Colon (tissue), 2 donors: ENCODE measurements at regions not wholly inside any gene's neighbourhood (a gene's known extent, or its start where the extent isn't known, plus 50 kb on each side); places are given as distances from the start of the nearest gene placed in this dataset.
"Not testable (repeated sequence)": the region's sequence is repeated elsewhere in the genome, so short reads cannot be mapped to it uniquely, and the experiment has no call there.

Experiments used
- FAIRE-seq: peaks from 2 replicates; lab custom pipeline; 2012; peaks lifted over from hg19 to GRCh38; lab: Jason Lieb, UNC
- donor health status: control.
- donor health status: control.

DNA sequence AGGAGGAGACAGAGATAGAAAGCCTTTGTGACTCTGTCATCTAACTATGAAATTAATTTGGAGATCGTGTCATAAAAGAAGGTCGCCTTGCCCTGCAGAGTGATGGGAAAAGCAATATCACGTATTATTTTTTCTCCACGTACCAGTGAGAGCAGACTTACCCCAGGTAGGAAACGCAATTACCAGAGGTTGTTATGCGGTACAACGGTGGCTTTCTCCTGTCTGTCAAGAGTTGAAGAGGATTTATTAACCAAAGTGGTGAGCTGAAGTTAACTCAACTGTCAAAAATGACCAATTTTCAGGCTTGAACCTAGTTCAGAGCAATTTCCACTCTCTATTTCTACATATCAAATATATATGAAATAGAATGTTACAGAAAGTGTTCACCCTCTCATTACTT, 282.6 kb upstream of the PFKP start:
- no peak for FAIRE-seq

DNA sequence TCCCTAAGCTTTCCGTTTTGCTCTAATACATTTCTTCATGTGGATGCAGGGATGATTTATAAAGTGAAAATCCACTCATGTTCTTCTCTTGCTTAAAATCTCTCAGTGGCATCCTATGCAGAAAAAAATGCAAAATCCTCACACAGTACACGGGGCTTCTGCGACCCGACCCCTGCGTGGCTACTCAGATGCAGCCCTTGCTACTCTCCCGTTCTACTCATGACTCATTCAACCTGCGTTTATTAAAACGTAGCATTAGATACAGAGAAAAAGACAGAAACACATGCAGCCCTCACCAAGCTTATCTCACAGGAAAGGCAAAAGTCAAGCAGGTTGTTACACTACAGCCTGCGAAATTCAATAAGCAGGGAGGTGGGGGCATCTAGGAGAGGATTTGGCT, 284.4 kb upstream of the PFKP start:
- no peak for FAIRE-seq

DNA sequence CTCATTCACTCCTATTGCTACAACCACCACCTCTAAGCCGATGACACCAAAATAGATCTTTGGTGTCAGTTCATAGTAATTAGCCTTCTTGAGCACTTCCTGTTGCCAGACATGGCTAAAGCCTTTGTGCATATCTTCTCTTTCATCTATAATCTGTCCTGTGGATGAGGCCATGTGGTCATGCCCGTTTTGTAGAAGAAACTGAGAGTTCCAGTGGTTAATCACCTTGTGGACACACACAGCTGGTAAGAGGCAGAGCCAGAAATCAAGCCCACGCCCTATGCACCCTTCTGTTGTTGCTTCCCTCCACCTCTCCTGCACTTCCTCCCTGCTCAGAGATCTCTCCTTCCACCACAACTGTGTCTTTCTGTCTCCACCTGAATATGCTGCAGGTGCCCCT, 285.1 kb upstream of the PFKP start:
- FAIRE-seq, result no peak

DNA sequence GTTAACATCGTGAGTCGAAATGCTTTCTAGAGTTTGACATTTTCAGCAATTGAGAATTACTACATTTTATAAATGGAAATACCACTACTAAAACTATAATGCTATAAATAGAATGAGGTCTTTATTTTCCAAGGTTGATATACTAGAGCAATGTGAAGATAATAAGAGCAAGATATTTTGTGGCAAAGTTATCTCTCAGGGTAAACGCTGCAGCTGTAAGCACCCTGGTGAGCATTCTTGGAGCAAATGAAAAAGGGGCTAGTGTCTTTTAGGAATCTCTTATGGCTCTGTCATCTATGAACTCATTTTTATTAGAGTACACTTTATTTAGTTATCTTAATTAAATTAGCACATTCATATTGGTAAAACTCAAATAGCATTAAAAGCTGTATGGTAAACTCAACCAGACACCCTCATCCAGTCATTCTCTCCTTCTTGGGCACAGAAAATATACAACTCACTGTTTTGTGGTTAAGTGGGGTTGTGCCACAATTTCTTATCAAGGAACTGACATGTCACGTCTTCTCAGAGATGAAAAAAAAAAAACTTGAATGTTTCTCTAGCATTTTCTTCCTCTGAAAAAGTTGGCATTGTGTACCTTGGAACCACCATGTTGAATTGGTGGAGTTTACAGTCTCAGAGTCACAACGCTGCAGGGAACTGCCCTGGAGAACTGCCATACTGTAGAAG, 289.5 kb upstream of the PFKP start:
- no peak for FAIRE-seq

DNA sequence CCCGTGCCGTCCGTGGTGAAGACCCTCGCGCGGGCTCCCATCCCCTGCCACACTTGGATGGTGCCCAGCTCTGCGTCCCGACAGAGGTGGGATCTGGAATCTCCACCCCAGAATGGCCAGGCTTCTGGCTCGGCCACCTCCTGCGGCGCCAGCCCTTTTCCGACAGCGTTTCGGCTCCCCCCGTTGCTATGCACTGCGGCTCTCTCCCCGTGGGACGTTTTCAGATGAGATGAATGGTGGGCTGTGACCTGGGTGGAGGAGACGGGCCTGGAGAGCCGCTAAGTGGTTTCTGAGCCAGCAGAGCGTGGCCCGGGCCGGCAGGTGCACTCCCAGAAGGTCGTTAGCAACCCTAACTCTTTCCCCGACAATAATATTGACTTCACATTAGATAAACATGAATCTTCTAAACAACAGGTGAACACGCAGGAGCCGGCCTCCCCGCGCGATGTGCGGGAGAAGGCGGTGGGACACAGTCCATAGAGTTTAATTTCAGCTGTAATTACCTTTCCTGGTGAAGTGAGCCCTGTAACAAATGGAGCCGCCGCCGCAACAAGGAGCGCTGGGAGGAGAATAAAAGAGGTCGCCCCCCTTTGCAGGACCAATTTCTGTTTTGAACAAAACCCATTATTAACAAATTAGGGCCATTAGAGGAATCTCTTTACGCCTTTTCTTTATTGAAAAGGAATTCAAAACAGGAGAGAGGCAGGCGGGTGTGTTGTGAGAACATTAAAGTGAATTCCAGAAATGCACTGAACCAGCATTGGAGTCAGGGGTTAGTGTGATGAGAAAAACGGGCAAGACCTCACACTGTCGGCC, 294.3 kb upstream of the PFKP start:
- no peak for FAIRE-seq

DNA sequence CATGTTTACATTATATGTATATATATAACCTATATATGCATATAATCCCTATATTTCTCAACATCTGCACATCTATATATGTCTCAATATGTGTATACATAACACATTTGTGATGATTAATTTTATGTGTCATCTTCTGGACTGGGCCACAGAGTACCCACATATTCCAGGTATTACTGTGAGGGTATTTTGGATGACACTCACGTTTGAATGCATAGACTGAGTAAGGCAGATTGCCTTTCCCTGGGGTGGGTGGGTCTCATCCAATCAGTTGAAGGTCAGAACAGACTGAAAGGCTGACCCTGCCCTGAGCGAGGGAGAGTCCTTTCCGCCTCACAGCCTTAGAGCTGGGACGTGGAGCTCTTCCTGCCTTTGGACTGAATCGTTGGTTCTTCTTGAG, 295.2 kb upstream of the PFKP start:
- no peak for FAIRE-seq

- FAIRE-seq, result not testable (repeated sequence)
These were observed 300.1 kb upstream of the PFKP start for GRCh38 chr10:2767293-2767692.

- no peak for FAIRE-seq
These were observed 305.4 kb upstream of the PFKP start for GRCh38 chr10:2761971-2762370.

DNA sequence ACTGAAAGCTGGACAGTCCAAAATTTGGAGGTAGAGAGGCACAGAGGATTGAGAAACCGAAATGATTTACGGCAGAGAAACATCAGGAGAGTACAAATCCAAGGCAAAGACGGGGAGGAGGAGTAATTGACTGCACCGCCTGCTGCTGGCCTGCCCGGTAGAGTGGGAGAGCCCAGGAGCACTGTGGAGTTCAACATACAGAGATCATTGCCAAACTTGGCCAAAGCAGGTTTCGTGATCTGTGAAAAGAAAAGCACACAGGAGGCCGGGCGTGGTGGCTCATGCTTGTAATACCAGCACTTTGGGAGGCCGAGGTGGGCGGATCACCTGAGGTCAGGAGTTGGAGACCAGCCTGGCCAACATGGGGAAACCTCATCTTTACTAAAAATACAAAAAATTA, 306.0 kb upstream of the PFKP start:
- no peak for FAIRE-seq

DNA sequence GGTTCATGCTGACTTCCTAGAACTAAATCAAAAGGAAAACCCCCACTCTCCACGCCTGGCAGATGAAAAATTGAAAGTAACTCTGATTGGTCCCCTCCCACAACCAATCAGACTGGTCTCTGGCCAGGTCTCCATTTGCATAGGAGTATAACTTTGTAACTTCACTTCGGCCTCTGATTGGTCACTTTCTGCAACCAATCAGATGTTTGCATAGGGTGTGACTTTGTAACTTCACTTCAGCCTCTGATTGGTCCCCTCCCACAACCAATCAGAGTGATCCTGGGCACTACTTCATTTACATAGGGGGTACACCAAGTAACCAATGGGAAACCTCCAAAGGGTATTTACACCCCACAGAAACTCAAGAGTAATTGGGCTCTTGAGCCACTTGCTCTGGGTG, 306.6 kb upstream of the PFKP start:
- FAIRE-seq, result no peak

DNA sequence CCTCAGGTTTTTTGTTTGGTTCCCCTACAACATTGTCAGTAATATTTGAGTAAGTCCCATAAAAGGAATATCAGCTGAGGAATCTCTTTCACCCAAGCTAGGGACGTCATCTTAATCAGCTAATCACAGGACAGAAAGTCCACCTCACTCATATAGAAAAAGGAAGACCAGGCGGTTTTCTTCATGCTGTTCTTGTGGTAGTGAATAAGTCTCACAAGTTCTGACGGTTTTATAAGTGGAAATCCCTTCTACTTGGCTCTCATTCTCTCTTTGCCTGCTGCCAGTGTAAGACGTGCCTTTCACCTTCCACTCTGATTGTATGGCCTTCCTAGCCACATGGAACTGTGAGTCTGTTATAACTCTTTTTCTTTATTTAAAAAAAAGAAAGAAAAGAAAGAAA, 308.1 kb upstream of the PFKP start:
- FAIRE-seq, result no peak

GRCh38 chr10:2754943-2755342, 312.4 kb upstream of the PFKP start:
- FAIRE-seq, result no peak

- no peak for FAIRE-seq
These were observed 319.1 kb upstream of the PFKP start for GRCh38 chr10:2748287-2748686.

- no peak for FAIRE-seq
These were observed 320.7 kb upstream of the PFKP start for GRCh38 chr10:2746638-2747037.

DNA sequence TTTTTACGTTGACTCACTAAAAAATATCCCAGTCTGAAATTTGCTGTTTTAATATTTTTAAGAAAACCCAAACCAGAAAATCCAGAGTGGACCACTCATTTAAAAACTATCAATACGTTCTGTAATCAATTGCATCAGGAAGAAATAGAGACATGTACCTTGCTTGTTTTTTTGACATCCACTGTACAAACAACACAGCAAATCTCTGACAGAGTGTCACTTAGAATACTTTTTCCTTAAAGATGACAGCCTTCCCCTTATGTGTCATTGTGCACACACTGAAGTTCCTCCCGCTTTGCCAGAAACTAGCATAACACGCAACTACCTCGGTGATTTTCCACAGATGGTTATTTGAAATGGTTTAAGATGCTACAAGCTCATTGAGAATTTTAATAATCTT, 321.7 kb upstream of the PFKP start:
- FAIRE-seq, result no peak

DNA sequence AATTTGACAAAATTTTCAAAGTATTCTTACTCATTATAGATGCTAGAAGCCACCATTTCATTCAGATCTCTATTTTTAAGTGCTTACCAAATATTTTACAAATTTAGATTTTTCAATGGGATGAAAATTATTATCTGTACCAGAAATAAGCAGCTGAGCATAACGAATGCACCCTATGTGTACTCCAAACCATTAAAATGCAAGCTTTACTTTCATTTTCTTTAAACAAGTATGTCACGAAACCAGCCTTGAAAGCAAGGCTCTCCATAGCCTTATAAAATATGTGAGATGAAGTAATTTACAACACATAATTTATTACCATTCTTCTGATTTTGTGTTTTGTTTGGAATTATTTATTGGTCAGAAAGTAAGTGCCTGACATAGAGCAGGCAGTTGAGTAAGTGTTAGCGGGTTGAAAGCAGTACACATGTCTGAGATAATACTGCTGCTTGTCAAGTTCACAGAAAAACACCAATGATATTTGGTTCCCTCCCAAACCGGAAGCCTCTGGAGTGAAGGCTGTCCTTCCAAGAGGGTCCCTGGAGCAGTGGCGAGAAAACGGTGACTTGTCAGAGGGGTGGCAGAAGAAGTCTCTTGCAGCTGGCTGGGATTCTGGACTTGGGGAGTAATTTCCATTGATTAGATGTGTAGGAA, 322.7 kb upstream of the PFKP start:
- no peak for FAIRE-seq

DNA sequence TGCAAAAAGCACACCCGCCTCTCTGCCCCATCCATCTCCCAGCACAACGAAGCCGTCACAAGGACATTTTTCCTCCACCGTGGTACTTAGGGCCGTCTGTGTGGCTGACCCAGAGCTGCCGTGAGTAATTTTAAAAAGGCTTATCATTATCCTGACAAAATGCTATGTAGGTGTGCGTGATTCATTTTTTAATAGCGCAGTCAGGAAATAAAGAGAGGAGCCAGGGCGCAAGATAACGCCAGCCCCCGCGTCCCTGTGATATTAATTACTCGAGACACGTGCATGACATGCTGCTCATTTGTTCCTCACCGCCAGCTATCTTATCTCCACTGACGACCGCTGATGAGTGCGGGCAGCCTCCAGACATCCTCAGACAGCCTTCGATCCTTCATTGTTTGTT, 332.7 kb upstream of the PFKP start:
- FAIRE-seq, result no peak

DNA sequence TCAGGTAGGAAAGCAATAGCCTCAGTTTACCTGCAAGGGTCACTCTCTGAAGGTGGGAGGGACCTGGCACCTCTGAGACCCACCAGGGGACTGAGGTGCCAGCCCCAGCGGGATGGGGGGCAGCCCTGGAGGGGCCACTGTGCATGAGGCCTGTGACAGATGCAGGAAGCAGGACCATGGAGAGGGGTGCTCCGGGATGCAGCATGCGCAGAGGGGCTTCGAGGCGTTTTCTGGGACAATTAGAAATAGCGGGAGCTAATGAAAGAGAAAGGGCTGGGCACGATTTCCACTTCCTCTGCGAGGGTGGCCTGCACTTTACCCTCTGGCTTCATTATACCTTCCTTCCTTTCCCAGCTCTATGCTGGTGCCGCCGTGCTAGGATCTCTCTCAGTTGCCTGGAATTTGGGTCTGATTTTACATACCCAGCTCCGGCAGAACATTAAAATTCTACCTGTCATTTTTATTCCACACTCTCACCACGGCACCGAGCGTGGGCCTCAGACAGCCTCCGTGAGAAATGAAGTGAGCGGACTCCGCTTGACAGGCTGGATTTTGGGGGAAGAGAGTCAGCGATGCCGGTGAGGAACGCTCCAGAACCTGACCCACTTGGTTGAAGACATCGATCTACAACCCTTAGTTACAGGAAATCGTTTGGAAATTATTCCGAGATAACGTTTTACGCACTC, 333.9 kb upstream of the PFKP start:
- FAIRE-seq, result no peak

DNA sequence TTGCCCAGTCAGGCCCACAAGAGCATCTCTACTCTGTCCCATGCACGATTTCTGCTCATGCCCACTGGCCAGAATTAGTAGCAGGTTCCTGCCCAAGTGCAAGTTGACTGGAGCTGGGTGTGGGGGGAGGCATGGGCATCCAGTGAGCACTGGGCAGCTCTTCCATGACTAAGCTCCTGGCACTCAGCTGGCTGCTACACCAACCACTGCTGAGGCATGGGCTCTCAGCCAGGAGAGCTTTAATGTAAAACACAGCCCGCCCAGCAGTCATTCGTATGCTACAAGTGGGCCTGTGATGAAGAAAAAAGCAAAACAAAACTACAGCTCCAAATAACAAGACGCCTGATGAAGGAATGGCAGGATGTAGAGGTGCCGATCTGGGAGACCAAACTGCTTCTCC, 335.4 kb upstream of the PFKP start:
- no peak for FAIRE-seq

DNA sequence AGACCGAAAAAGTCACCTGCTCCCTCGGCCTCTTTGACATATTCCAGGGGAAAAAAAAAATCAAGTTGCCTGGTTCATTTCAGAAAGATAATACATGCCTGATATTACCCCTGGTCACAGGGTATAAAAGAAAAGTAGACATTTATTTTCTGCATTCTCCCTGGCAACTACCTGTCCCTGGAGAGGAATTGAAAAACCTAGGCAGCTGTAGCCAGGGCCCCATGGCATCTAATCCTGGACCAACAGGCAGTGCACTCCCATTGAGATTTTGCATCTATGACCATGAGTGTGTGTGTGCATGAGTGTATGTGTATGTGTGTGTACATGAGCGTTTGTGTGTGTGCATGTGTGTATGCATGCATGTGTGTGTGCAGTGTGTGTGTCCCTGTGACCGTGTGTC, 338.2 kb upstream of the PFKP start:
- no peak for FAIRE-seq

GRCh38 chr10:2728087-2728486, 339.3 kb upstream of the PFKP start:
- FAIRE-seq, result no peak

- FAIRE-seq, result no peak
These were observed 350.8 kb upstream of the PFKP start for GRCh38 chr10:2716596-2716995.

GRCh38 chr10:2714597-2714996, 352.8 kb upstream of the PFKP start:
- FAIRE-seq, result no peak
